CD4-positive, alpha-beta memory T cell (primary cell): ENCODE measurements at regions not wholly inside any gene's neighbourhood (a gene's known extent, or its start where the extent isn't known, plus 50 kb on each side); places are given as distances from the start of the nearest gene placed in this dataset.

ENCODE experiments used
- CTCF ChIA-PET: fragments of 350-600 bp; sonication (Branson Sonifier 250); formaldehyde crosslinking; loops from one replicate; lab custom pipeline; 2021; ENCODE audit warnings: inconsistent platforms; ENCODE audit not compliant: partially characterized antibody; lab: Charles Lee
- POLR2A ChIA-PET: fragments of 350-600 bp; sonication (Branson Sonifier 250); formaldehyde crosslinking; loops from one replicate; lab custom pipeline; 2021; ENCODE audit not compliant: partially characterized antibody; lab: Charles Lee
- DNase-seq, 5 donors: peaks; one replicate each; pipeline versions ENCODE4 v3.0.0 to v3.0.0-alpha.2; 2020 to 2022; ENCODE audit warnings: mixed read lengths in 1 of 5
- H3K27ac ChIP-seq: one replicate; pipeline ENCODE4 v1.7.0; 2013; ENCODE audit warnings: low read depth, low read length
- H3K27me3 ChIP-seq: 2 replicates; pipeline ENCODE4 v1.7.0; 2013; ENCODE audit warnings: mild to moderate bottlenecking, low read length, moderate library complexity; ENCODE audit not compliant: insufficient read depth
- H3K36me3 ChIP-seq: 2 replicates; pipeline ENCODE4 v1.7.0; 2013; ENCODE audit warnings: mild to moderate bottlenecking, low read length, moderate library complexity; ENCODE audit not compliant: insufficient read depth
- H3K4me1 ChIP-seq: 2 replicates; pipeline ENCODE4 v1.7.0; 2013; ENCODE audit warnings: mild to moderate bottlenecking, low read length, moderate library complexity; ENCODE audit not compliant: insufficient read depth
- H3K4me3 ChIP-seq, 2 donors: one replicate each; pipeline ENCODE4 v1.7.0; 2013; ENCODE audit warnings: low read length in 2 of 2, mild to moderate bottlenecking in 1 of 2
- H3K9me3 ChIP-seq, 2 donors: one replicate each; pipeline ENCODE4 v1.7.0; 2013; ENCODE audit warnings: low read length in 2 of 2, control low read depth in 1 of 2; ENCODE audit not compliant: control insufficient read depth in 1 of 2
- H3K27ac Mint-ChIP-seq, 7 donors: one replicate each; pipeline ENCODE4 v1.8.0; 2020 to 2021; ENCODE audit warnings: mixed read lengths in 7 of 7, mild to moderate bottlenecking in 6 of 7, inconsistent platforms in 3 of 7, moderate library complexity in 3 of 7
- H3K27me3 Mint-ChIP-seq, 2 donors: one replicate each; pipeline ENCODE4 v1.8.0; 2020 to 2021; ENCODE audit warnings: mixed read lengths in 2 of 2
- H3K36me3 Mint-ChIP-seq, 2 donors: one replicate each; pipeline ENCODE4 v1.8.0; 2020 to 2021; ENCODE audit warnings: mixed read lengths in 2 of 2, inconsistent platforms in 1 of 2, mild to moderate bottlenecking in 1 of 2
- H3K4me1 Mint-ChIP-seq, 4 donors: one replicate each; pipeline ENCODE4 v1.8.0; 2020 to 2021; ENCODE audit warnings: mixed read lengths in 4 of 4, mild to moderate bottlenecking in 1 of 4
- H3K4me3 Mint-ChIP-seq, 8 donors: one replicate each; pipeline ENCODE4 v1.8.0; 2020 to 2021; ENCODE audit warnings: mixed read lengths in 8 of 8, mild to moderate bottlenecking in 7 of 8, moderate library complexity in 6 of 8, inconsistent platforms in 3 of 8
- H3K9me3 Mint-ChIP-seq, 8 donors: one replicate each; pipeline ENCODE4 v1.8.0; 2020 to 2021; ENCODE audit warnings: mixed read lengths in 8 of 8, mild to moderate bottlenecking in 5 of 8, inconsistent platforms in 3 of 8, moderate library complexity in 1 of 8
- intact Hi-C: fragments of 100-400 bp; cut with micrococcal nuclease; formaldehyde crosslinking; loops from one replicate; pipeline ENCODE4 v1.15.1; 2023

DNA sequence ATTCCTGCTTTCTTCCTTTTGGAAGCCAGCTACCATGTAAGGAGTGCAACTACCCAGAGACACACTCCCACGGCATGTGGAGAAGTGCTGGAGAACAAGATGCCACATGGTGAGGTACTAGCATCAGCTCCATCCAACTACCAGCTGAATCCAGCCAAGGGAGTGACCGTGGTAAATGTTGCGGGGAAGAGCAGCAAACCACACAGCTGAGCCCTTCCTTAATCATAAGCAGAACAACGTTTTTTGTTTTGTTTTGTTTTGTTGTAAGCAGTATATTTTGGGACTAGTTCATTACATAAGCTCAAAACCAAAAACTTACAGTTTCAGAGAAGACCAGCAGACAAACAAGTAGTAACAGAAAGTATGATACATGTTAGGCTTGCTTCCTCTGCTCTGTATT, 212.6 kb upstream of the ATP10A start:
- Histone ChIP-seq H3K9me3 (no peaks in the 10 kb centered on the region), H3K36me3 (no peaks in the 10 kb centered on the region), H3K4me3 (no peak overlapping the region), H3K27ac (no peak overlapping the region), H3K27me3 (no peaks in the 10 kb centered on the region), H3K4me1 (no peaks in the 10 kb centered on the region)
- no peak for DNase-seq
- intact Hi-C loops, result no loop called here
- peaks cover 7 to 18% of the 10 kb centered on the region in 2 donors for H3K27me3 Mint-ChIP-seq
- H3K4me3 Mint-ChIP-seq, result no peak overlapping the region
- H3K27ac Mint-ChIP-seq, result no peak overlapping the region
- POLR2A ChIA-PET, result no interaction called here
- peaks cover 13 to 29% (median 19%) of the 10 kb centered on the region in 4 donors for H3K4me1 Mint-ChIP-seq
- H3K9me3 Mint-ChIP-seq, result peaks cover 0 to 3% (median 0%) of the 10 kb centered on the region in 8 donors
- no peaks in the 10 kb centered on the region for H3K36me3 Mint-ChIP-seq
- CTCF ChIA-PET, result no interaction called here

GRCh38 chr15:26073430-26074333, 210.6 kb upstream of the ATP10A start:
- Mint-ChIP-seq H3K27ac (no peak overlapping the region), H3K27me3 (peaks cover 9 to 22% of the 10 kb centered on the region in 2 donors), H3K4me1 (peaks cover 6 to 14% (median 6%) of the 10 kb centered on the region in 4 donors), H3K36me3 (no peaks in the 10 kb centered on the region), H3K9me3 (peaks cover 0 to 3% (median 0%) of the 10 kb centered on the region in 8 donors), H3K4me3 (no peak overlapping the region)
- no peaks in the 10 kb centered on the region for H3K36me3 ChIP-seq
- CTCF ChIA-PET, result interaction anchor here (0.8 to 1.2 kb wide), 2 partner anchors 10 to 11 kb away, joined by 3 to 4 read pairs; no protein-coding TSS in a partner anchor
- POLR2A ChIA-PET, result no interaction called here
- intact Hi-C loops, result no loop called here
- DNase-seq, result no peak
- no peaks in the 10 kb centered on the region for H3K27me3 ChIP-seq
- no peak overlapping the region for H3K4me3 ChIP-seq
- H3K9me3 ChIP-seq, result no peaks in the 10 kb centered on the region
- no peaks in the 10 kb centered on the region for H3K4me1 ChIP-seq
- no peak overlapping the region for H3K27ac ChIP-seq

GRCh38 chr15:26070095-26070532, 207.0 kb upstream of the ATP10A start:
- H3K27me3 ChIP-seq, result no peaks in the 10 kb centered on the region
- Mint-ChIP-seq H3K4me3 (no peak overlapping the region), H3K27ac (no peak overlapping the region), H3K4me1 (no peaks in the 10 kb centered on the region), H3K27me3 (peaks cover 12 to 22% of the 10 kb centered on the region in 2 donors), H3K9me3 (peaks cover 0 to 3% (median 0%) of the 10 kb centered on the region in 8 donors), H3K36me3 (no peaks in the 10 kb centered on the region)
- intact Hi-C loops, result no loop called here
- H3K4me1 ChIP-seq, result no peaks in the 10 kb centered on the region
- DNase-seq, result no peak
- no peak overlapping the region for H3K27ac ChIP-seq
- H3K4me3 ChIP-seq, result no peak overlapping the region
- POLR2A ChIA-PET, result no interaction called here
- CTCF ChIA-PET, result interaction anchor here (0.8 kb wide), 1 partner anchor 9 kb away, joined by 3 read pairs; no protein-coding TSS in a partner anchor
- no peaks in the 10 kb centered on the region for H3K9me3 ChIP-seq
- H3K36me3 ChIP-seq, result no peaks in the 10 kb centered on the region

GRCh38 chr15:26069231-26069641, 206.1 kb upstream of the ATP10A start:
- no peak overlapping the region for H3K27ac ChIP-seq
- H3K36me3 ChIP-seq, result no peaks in the 10 kb centered on the region
- Mint-ChIP-seq H3K27ac (no peak overlapping the region), H3K4me1 (no peaks in the 10 kb centered on the region), H3K4me3 (no peak overlapping the region), H3K36me3 (no peaks in the 10 kb centered on the region), H3K9me3 (peaks cover 0 to 3% (median 0%) of the 10 kb centered on the region in 8 donors), H3K27me3 (peaks cover 12 to 22% of the 10 kb centered on the region in 2 donors)
- H3K27me3 ChIP-seq, result no peaks in the 10 kb centered on the region
- H3K4me3 ChIP-seq, result no peak overlapping the region
- no peaks in the 10 kb centered on the region for H3K9me3 ChIP-seq
- no peaks in the 10 kb centered on the region for H3K4me1 ChIP-seq
- intact Hi-C loops, result no loop called here
- ChIA-PET CTCF (interaction anchor here (1.7 kb wide), 1 partner anchor 30 kb away, joined by 4 read pairs; no protein-coding TSS in a partner anchor), POLR2A (no interaction called here)
- DNase-seq, result no peak

DNA sequence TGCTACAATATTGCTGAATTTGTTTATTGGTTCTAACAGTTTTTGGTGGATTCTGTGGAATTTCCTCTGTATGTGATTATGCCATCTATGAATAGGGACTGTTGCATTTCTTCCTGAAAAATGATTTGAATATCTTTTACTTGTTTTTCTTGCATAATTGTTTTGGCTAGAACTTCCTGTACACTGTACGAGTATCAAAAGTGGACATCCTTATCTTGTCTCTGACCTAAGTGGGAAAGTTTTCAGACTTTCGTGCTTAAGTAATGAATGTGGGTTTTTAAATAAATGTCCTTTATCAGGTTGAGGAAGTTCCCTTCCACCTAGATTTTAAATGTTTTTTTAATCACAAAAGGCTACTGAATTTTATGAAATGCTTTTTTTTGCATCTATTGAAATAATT, 203.8 kb upstream of the ATP10A start:
- Histone ChIP-seq H3K4me1 (no peaks in the 10 kb centered on the region), H3K27me3 (no peaks in the 10 kb centered on the region), H3K4me3 (no peak overlapping the region), H3K9me3 (no peaks in the 10 kb centered on the region), H3K36me3 (no peaks in the 10 kb centered on the region), H3K27ac (no peak overlapping the region)
- ChIA-PET CTCF (no interaction called here), POLR2A (no interaction called here)
- Mint-ChIP-seq H3K9me3 (no peaks in the 10 kb centered on the region), H3K27ac (no peak overlapping the region), H3K4me3 (no peak overlapping the region), H3K4me1 (no peaks in the 10 kb centered on the region), H3K36me3 (no peaks in the 10 kb centered on the region), H3K27me3 (peaks cover 9 to 12% of the 10 kb centered on the region in 2 donors)
- no peak for DNase-seq
- intact Hi-C loops, result no loop called here

- Mint-ChIP-seq H3K36me3 (no peaks in the 10 kb centered on the region), H3K27ac (no peak overlapping the region), H3K4me3 (no peak overlapping the region), H3K4me1 (no peaks in the 10 kb centered on the region), H3K27me3 (peaks cover 9 to 10% of the 10 kb centered on the region in 2 donors), H3K9me3 (peaks cover 0 to 4% (median 0%) of the 10 kb centered on the region in 8 donors)
- no peak for DNase-seq
- no peak overlapping the region for H3K4me3 ChIP-seq
- ChIA-PET CTCF (interaction anchor here (0.6 kb wide), 1 partner anchor 485 kb away, joined by 3 read pairs; no protein-coding TSS in a partner anchor), POLR2A (no interaction called here)
- no peaks in the 10 kb centered on the region for H3K4me1 ChIP-seq
- intact Hi-C loops, result no loop called here
- no peaks in the 10 kb centered on the region for H3K9me3 ChIP-seq
- no peaks in the 10 kb centered on the region for H3K36me3 ChIP-seq
- H3K27ac ChIP-seq, result no peak overlapping the region
- H3K27me3 ChIP-seq, result no peaks in the 10 kb centered on the region
Measured at GRCh38 chr15:26065723-26066122, 202.6 kb upstream of the ATP10A start.

- Histone ChIP-seq H3K27me3 (no peaks in the 10 kb centered on the region), H3K36me3 (no peaks in the 10 kb centered on the region), H3K27ac (no peak overlapping the region), H3K4me1 (no peaks in the 10 kb centered on the region), H3K4me3 (no peak overlapping the region), H3K9me3 (no peaks in the 10 kb centered on the region)
- intact Hi-C loops, result loop anchor here (5.0 kb wide), 1 partner anchor 51 kb away; no protein-coding TSS in a partner anchor
- H3K27ac Mint-ChIP-seq, result no peak overlapping the region
- H3K4me1 Mint-ChIP-seq, result no peaks in the 10 kb centered on the region
- no peaks in the 10 kb centered on the region for H3K36me3 Mint-ChIP-seq
- H3K9me3 Mint-ChIP-seq, result peaks cover 0 to 4% (median 0%) of the 10 kb centered on the region in 8 donors
- ChIA-PET POLR2A (no interaction called here), CTCF (no interaction called here)
- H3K4me3 Mint-ChIP-seq, result no peak overlapping the region
- peaks cover 10 to 14% of the 10 kb centered on the region in 2 donors for H3K27me3 Mint-ChIP-seq
- no peak for DNase-seq
Measured at GRCh38 chr15:26061248-26061647, 198.1 kb upstream of the ATP10A start.
